ENCODE measurements at regions not wholly inside any gene's neighbourhood (a gene's known extent, or its start where the extent isn't known, plus 50 kb on each side); places are given as distances from the start of the nearest gene placed in this dataset.
A peak's percentile ranks its signal among the peaks of the same experiment; 100 is the strongest.

DNA sequence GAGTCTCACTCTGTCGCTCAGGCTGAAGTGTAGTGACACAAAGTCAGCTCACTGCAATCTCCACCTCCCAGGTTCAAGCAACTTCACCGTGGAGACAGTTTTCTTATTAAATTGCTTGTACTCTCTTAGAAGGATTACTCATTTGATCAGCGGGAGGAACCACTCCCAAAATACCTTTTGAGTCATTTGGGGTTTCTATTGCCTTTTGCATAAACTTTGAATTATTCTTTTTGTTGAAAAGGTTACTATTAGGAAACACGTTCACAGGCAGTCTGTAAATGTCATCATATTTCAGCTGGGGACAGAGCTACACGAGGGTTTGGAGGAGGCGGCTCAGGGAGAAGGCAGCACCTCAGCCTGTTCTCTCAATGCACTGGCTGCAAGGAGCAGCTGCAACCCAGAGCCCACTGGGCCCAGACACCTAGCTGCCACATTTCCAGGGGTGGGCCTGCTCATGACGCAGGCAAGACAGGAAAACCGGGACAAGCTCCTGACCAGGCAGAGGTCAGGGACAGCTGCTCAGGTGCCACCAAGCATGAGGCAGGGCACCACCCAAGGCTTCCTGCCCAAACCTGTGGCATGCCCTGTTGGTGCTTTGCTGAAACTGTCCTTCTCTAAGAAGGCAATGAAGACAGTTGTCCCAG is 205.9 kb downstream of the BMP7 start:
- TF ChIP-seq JUND (IDR thresholded peaks at IDR 0.05; ENCODE audit: low read depth), result no peak
- in situ Hi-C loops (cut with HindIII; ENCODE audit: low pct_unique_long_range_greater_than_20kb, low sequenced_read_pairs), result no loop called here
- no peak for DNase-seq (ENCODE audit: low read depth in 1 of 2, low spot score in 1 of 2)

- peak in 1 of 2 experiments; percentile 56 for DNase-seq (ENCODE audit: low read depth in 1 of 2, low spot score in 1 of 2)
- no peak for TF ChIP-seq JUND (IDR thresholded peaks at IDR 0.05; ENCODE audit: low read depth)
- in situ Hi-C loops (cut with HindIII; ENCODE audit: low pct_unique_long_range_greater_than_20kb, low sequenced_read_pairs), result no loop called here
Measured at GRCh38 chr20:57061051-57061900, 205.2 kb downstream of the BMP7 start.

GRCh38 chr20:57062241-57062640 is 204.2 kb downstream of the BMP7 start:
- in situ Hi-C loops (cut with HindIII; ENCODE audit: low pct_unique_long_range_greater_than_20kb, low sequenced_read_pairs), result no loop called here
- no peak for DNase-seq (ENCODE audit: low read depth in 1 of 2, low spot score in 1 of 2)
- TF ChIP-seq JUND (IDR thresholded peaks at IDR 0.05; ENCODE audit: low read depth), result no peak

DNA sequence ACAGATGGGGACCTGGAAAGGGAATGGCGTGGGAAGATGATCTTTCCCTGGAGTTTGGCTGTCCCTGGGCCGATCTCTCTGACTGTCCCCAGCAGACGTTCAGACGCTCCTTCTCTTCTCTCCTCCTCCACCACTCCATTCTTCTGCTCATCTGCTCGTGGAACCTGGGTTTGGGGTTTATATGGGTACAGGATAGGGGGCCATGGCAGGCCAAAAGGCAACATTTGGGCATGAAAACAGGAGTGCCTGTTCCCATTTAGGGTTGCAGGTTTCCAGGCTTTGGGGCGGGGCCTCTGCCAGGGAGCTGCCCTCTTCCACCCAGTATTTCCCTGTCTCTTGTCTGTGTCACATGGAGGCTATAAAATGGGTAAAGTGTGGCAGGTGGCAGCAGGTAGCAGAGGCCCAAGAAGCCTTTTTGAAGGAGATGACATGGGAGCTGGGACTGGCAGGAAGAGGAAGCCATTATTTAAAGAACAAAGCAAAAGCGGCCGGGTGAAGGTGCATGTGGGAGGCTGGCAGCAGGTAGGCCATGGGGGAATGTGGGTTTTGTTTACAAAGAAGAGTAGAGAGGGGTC is 203.7 kb downstream of the BMP7 start:
- in situ Hi-C loops (cut with HindIII; ENCODE audit: low pct_unique_long_range_greater_than_20kb, low sequenced_read_pairs), result no loop called here
- no peak for TF ChIP-seq JUND (IDR thresholded peaks at IDR 0.05; ENCODE audit: low read depth)

DNA sequence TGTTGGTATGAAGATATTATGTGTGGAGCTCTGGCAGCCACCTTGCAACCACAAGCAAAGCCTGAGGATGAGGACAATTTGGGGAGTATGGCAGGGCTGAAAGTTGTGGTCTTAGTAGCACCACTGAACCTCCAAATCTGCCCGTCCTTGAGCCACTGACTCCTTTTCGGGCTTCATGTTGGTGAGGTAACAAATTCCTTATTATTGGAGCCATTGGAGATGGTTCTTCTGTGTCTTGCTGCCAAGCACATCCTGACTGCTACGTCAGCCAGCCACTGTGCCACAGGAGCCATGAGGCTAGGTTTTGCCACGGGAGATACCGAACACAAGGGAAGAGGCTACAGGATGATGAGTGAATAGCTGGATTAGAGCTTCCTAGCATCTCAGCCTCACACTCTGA is 201.6 kb downstream of the BMP7 start:
- in situ Hi-C loops (cut with HindIII; ENCODE audit: low pct_unique_long_range_greater_than_20kb, low sequenced_read_pairs), result no loop called here
- DNase-seq (ENCODE audit: low read depth in 1 of 2, low spot score in 1 of 2), result no peak
- TF ChIP-seq JUND (IDR thresholded peaks at IDR 0.05; ENCODE audit: low read depth), result no peak

More for the DNA sequence above, 203.7 kb downstream of the BMP7 start:
- DNase-seq (ENCODE audit: low read depth in 1 of 2, low spot score in 1 of 2), result no peak

GRCh38 chr20:57065646-57066045 is 200.8 kb downstream of the BMP7 start:
- in situ Hi-C loops (cut with HindIII; ENCODE audit: low pct_unique_long_range_greater_than_20kb, low sequenced_read_pairs), result no loop called here
- TF ChIP-seq JUND (IDR thresholded peaks at IDR 0.05; ENCODE audit: low read depth), result no peak
- peak in 1 of 2 experiments; percentile 62 for DNase-seq (ENCODE audit: low read depth in 1 of 2, low spot score in 1 of 2)

DNA sequence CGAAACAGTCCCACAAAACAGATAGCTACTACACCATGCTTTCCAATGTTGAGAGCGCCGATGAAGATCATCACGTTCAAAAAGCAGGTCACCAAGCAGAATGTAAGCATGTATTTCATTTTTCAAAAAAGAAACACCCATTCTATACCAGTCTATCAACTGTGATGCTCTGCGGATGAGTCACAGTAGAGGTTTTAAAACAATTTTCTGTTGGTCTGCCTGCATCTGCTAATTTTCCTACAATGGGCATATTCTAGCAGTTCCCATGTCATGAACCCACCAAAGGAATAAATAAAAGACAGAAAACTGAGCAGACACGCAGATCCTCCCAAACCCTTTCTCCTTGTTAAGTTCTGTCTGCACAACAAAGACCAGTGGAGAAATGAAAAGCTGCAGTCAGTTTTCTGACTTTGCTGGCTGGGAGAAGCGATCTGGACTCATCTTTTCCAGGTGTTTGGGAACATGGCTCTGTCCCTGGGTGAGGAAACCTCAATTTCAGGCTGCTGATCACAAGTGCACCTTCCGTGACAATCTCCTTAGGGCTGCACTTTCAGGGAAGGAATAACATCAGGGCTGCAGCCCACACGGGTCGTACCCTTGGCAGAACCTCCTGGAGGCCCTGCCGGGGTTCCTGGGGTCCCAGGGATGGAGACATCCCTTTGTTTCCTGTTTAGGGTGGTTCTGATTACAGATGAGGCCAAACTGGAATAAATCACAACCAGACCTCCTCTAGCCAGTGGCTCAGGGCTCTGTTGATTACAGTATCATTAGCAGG is 200.1 kb downstream of the BMP7 start:
- in situ Hi-C loops (cut with HindIII; ENCODE audit: low pct_unique_long_range_greater_than_20kb, low sequenced_read_pairs), result no loop called here
- DNase-seq (ENCODE audit: low read depth in 1 of 2, low spot score in 1 of 2), result no peak
- TF ChIP-seq JUND (IDR thresholded peaks at IDR 0.05; ENCODE audit: low read depth), result no peak

GRCh38 chr20:57069442-57069841 is 197.0 kb downstream of the BMP7 start:
- TF ChIP-seq JUND (IDR thresholded peaks at IDR 0.05; ENCODE audit: low read depth), result no peak
- in situ Hi-C loops (cut with HindIII; ENCODE audit: low pct_unique_long_range_greater_than_20kb, low sequenced_read_pairs), result no loop called here
- no peak for DNase-seq (ENCODE audit: low read depth in 1 of 2, low spot score in 1 of 2)

GRCh38 chr20:57070296-57070695 is 196.1 kb downstream of the BMP7 start:
- in situ Hi-C loops (cut with HindIII; ENCODE audit: low pct_unique_long_range_greater_than_20kb, low sequenced_read_pairs), result no loop called here
- TF ChIP-seq JUND (IDR thresholded peaks at IDR 0.05; ENCODE audit: low read depth), result no peak
- no peak for DNase-seq (ENCODE audit: low read depth in 1 of 2, low spot score in 1 of 2)

DNA sequence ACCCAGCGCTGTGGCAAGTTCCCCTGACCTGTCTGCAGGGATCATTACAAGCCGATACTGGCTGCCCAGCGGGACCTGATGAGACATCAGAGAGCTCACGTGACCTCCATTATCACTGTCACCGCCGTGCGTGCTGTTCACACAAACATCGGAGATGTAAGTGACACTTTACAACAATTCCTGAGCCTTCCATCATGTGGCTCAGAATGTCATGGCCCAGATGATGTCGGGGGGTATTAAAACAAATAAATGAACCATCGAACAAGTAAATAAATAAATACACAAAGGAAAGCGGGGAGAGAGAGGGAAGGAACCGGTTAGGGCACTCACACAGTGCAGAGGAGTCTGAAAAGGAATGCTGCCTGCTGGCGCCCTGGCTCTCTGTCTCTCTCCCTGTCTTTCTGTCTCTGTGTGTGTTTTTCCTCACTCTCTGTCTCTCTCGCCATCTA is 195.1 kb downstream of the BMP7 start:
- in situ Hi-C loops (cut with HindIII; ENCODE audit: low pct_unique_long_range_greater_than_20kb, low sequenced_read_pairs), result no loop called here
- DNase-seq (ENCODE audit: low read depth in 1 of 2, low spot score in 1 of 2), result no peak

GRCh38 chr20:57071954-57072583 is 194.4 kb downstream of the BMP7 start:
- in situ Hi-C loops (cut with HindIII; ENCODE audit: low pct_unique_long_range_greater_than_20kb, low sequenced_read_pairs), result no loop called here
- no peak for DNase-seq (ENCODE audit: low read depth in 1 of 2, low spot score in 1 of 2)
- TF ChIP-seq JUND (IDR thresholded peaks at IDR 0.05; ENCODE audit: low read depth), result no peak

More for the DNA sequence above, 195.1 kb downstream of the BMP7 start:
- no peak for TF ChIP-seq JUND (IDR thresholded peaks at IDR 0.05; ENCODE audit: low read depth)

DNA sequence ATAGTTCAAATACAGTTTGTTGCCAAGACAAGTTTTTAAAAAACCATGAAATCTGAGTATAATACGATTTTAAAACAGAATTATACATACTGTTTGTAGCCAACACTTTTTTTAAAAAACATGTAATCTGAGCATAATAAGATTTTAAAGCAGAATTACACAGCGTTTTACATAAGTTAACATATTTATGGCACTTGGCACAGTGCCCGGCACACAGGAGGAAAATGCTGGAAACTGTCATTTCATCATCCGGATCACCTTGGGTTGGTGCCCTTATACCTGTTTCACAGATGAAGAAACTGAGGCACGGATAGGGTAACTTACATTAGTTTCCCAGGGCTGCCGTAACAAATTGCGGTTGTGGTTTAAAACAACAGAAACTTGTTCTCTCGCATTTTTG is 193.0 kb downstream of the BMP7 start:
- TF ChIP-seq JUND (IDR thresholded peaks at IDR 0.05; ENCODE audit: low read depth), result no peak
- DNase-seq (ENCODE audit: low read depth in 1 of 2, low spot score in 1 of 2), result no peak
- in situ Hi-C loops (cut with HindIII; ENCODE audit: low pct_unique_long_range_greater_than_20kb, low sequenced_read_pairs), result no loop called here
